HCT116 (cell line): ENCODE measurements at regions not wholly inside any gene's neighbourhood (a gene's known extent, or its start where the extent isn't known, plus 50 kb on each side); places are given as distances from the start of the nearest gene placed in this dataset.

ENCODE experiments used
- ATAC-seq: fragments of 200-7000 bp; cut with Tn5 transposase; 2 replicates; pipeline ENCODE4 v1.9.1; 2020; ENCODE audit warnings: mild to moderate bottlenecking, moderate library complexity
- BruUV-seq: library from RNA; stranded (reverse); fragments of 400-500 nt; replicated peaks from 2 replicates; lab custom pipeline; 2021; lab: Mats Ljungman, UMichigan
- CTCF ChIA-PET: fragments of 300-600 bp; sonication (Branson Sonifier 250); formaldehyde crosslinking; loops from one replicate; lab custom pipeline; 2021; ENCODE audit warnings: antibody characterized with exemption; lab: Charles Lee
- POLR2A ChIA-PET: fragments of 300-600, 350-600 bp; sonication (Branson Sonifier 250); formaldehyde crosslinking; loops from one replicate; lab custom pipeline; 2021; ENCODE audit warnings: antibody characterized with exemption; lab: Charles Lee
- RAD21 ChIA-PET, 2 experiments: fragments of 300-600 bp; sonication (Branson Sonifier 250); formaldehyde crosslinking; loops; one replicate each; lab custom pipeline; 2023; ENCODE audit warnings: low total read pairs in 2 of 2; ENCODE audit not compliant: uncharacterized antibody in 2 of 2, unreplicated experiment in 2 of 2, low non-redundant PET in 1 of 2; lab: Charles Lee
- DNase-seq: peaks from one replicate; pipeline ENCODE4 v3.0.0-alpha.2; 2010; ENCODE audit warnings: low read depth, low spot score
- H2AFZ ChIP-seq: fragments of 200-600 bp; shearing (Covaris generic), sonication (generic); 2 replicates; pipeline ENCODE4 v1.6.1; 2017; ENCODE audit warnings: low read depth, mixed run types, mixed read lengths, antibody characterized with exemption, low read length; ENCODE audit not compliant: poor library complexity, severe bottlenecking
- H3K27ac ChIP-seq: 2 replicates; pipeline ENCODE4 v1.5.1; 2012; ENCODE audit warnings: low read depth, low read length
- H3K27me3 ChIP-seq: fragments of 200-600 bp; sonication (generic); 2 replicates; pipeline ENCODE4 v1.6.1; 2016; ENCODE audit warnings: mixed run types, low read length, mixed read lengths; ENCODE audit not compliant: insufficient read depth
- H3K36me3 ChIP-seq, 2 experiments: fragments of 200-500 bp in 1 of 2; fragments of 200-600 bp in 1 of 2; sonication (Bioruptor generic) in 1 of 2; sonication (generic) in 1 of 2; 2 replicates each; pipeline versions ENCODE4 v1.5.1 to v1.6.1; 2014 to 2016; ENCODE audit warnings: low read length in 2 of 2, inconsistent platforms in 1 of 2, mixed read lengths in 1 of 2, mixed run types in 1 of 2; ENCODE audit not compliant: insufficient read depth in 2 of 2, control insufficient read depth in 1 of 2
- H3K4me1 ChIP-seq, 2 experiments: fragments of 200-600 bp in 1 of 2; sonication (generic) in 1 of 2; 2 replicates each; pipeline versions ENCODE4 v1.5.1 to v1.6.1; 2012 to 2017; ENCODE audit warnings: low read length in 2 of 2, inconsistent platforms in 1 of 2, mild to moderate bottlenecking in 1 of 2, mixed read lengths in 1 of 2, mixed run types in 1 of 2, moderate library complexity in 1 of 2; ENCODE audit not compliant: insufficient read depth in 2 of 2, control insufficient read depth in 1 of 2
- H3K4me2 ChIP-seq: fragments of 200-600 bp; sonication (generic); 2 replicates; pipeline ENCODE4 v1.6.1; 2017; ENCODE audit warnings: mixed run types, low read length, mixed read lengths
- H3K4me3 ChIP-seq, 2 experiments: fragments of 200-600 bp in 1 of 2; sonication (generic) in 1 of 2; replicated peaks in 1 of 2; 2 replicates each; pipeline ENCODE4 v1.5.1; 2011 to 2016; ENCODE audit warnings: low read length in 2 of 2, control low read depth in 1 of 2, low read depth in 1 of 2, mild to moderate bottlenecking in 1 of 2, mixed read lengths in 1 of 2, mixed run types in 1 of 2
- H3K79me2 ChIP-seq: fragments of 200-600 bp; sonication (generic); 2 replicates; pipeline ENCODE4 v1.6.1; 2017; ENCODE audit warnings: mild to moderate bottlenecking, mixed run types, low read length, moderate library complexity, mixed read lengths; ENCODE audit not compliant: insufficient read depth
- H3K9ac ChIP-seq: fragments of 200-600 bp; sonication (generic); 2 replicates; pipeline ENCODE4 v1.6.1; 2016; ENCODE audit warnings: low read length, mixed read lengths
- H3K9me2 ChIP-seq: fragments of 200-600 bp; sonication (generic), shearing (Covaris generic); 2 replicates; pipeline ENCODE4 v1.6.1; 2017; ENCODE audit warnings: mixed run types, mild to moderate bottlenecking, moderate library complexity; ENCODE audit not compliant: insufficient read depth
- H3K9me3 ChIP-seq, 2 experiments: fragments of 200-500 bp in 1 of 2; fragments of 200-600 bp in 1 of 2; sonication (Bioruptor generic) in 1 of 2; sonication (generic) in 1 of 2; 2 replicates each; pipeline ENCODE4 v1.6.1; 2014 to 2017; ENCODE audit warnings: low read length in 2 of 2, mixed read lengths in 2 of 2, inconsistent platforms in 1 of 2, low read depth in 1 of 2, mild to moderate bottlenecking in 1 of 2, mixed run types in 1 of 2, moderate library complexity in 1 of 2; ENCODE audit not compliant: control insufficient read depth in 1 of 2, insufficient read depth in 1 of 2
- H4K20me1 ChIP-seq: fragments of 200-600 bp; sonication (generic), shearing (Covaris generic); 2 replicates; pipeline ENCODE4 v1.6.1; 2017; ENCODE audit warnings: mixed run types, mild to moderate bottlenecking, moderate library complexity; ENCODE audit not compliant: insufficient read depth
- ATF3 ChIP-seq: IDR thresholded peaks from 2 replicates; pipeline ENCODE4 v1.6.1; 2012
- CEBPB ChIP-seq: IDR thresholded peaks from 2 replicates; pipeline ENCODE4 v1.6.1; 2012; ENCODE audit warnings: low read depth
- CTCF ChIP-seq, 3 experiments: fragments of 200-600 bp in 1 of 3; sonication (generic) in 1 of 3; IDR thresholded peaks in 2 of 3; conservative IDR thresholded peaks in 1 of 3; 2 replicates each; pipeline ENCODE4 v1.5.1; 2012 to 2017; ENCODE audit warnings: low read depth in 2 of 3, low read length in 2 of 3, antibody characterized with exemption in 1 of 3, borderline replicate concordance in 1 of 3, control low read depth in 1 of 3, mild to moderate bottlenecking in 1 of 3, mixed read lengths in 1 of 3, mixed run types in 1 of 3, moderate library complexity in 1 of 3; ENCODE audit not compliant: insufficient read depth in 1 of 3
- EZH2 ChIP-seq: fragments of 200-600 bp; sonication (generic); IDR thresholded peaks from 2 replicates; pipeline ENCODE4 v1.6.1; 2017; ENCODE audit warnings: antibody characterized with exemption, mixed run types
- EZH2phosphoT487 ChIP-seq: fragments of 200-600 bp; IDR thresholded peaks from 2 replicates; pipeline ENCODE4 v1.6.1; 2018; ENCODE audit warnings: antibody characterized with exemption, borderline replicate concordance
- FOSL1 ChIP-seq: IDR thresholded peaks from 2 replicates; pipeline ENCODE4 v1.6.1; 2012; ENCODE audit warnings: low read depth
- POLR2A ChIP-seq: IDR thresholded peaks from 2 replicates; pipeline ENCODE4 v1.7.0; 2011; ENCODE audit warnings: borderline replicate concordance; ENCODE audit not compliant: insufficient read depth, insufficient read length; ENCODE audit errors: extremely low read depth
- RAD21 ChIP-seq: IDR thresholded peaks from 2 replicates; pipeline ENCODE4 v1.6.1; 2012; ENCODE audit warnings: low read depth, mild to moderate bottlenecking
- REST ChIP-seq: IDR thresholded peaks from 2 replicates; pipeline ENCODE4 v1.6.1; 2012; ENCODE audit warnings: low read depth
- SP1 ChIP-seq: IDR thresholded peaks from 2 replicates; pipeline ENCODE4 v1.6.1; 2012; ENCODE audit warnings: low read depth
- TCF7L2 ChIP-seq: IDR thresholded peaks from 2 replicates; pipeline ENCODE4 v1.7.0; 2011; ENCODE audit warnings: borderline replicate concordance, inconsistent platforms; ENCODE audit not compliant: insufficient read depth, insufficient read length; ENCODE audit errors: extremely low read depth
- YY1 ChIP-seq: IDR thresholded peaks from 2 replicates; pipeline ENCODE4 v1.6.1; 2011; ENCODE audit warnings: low read length, low read depth, moderate library complexity, mild to moderate bottlenecking; ENCODE audit not compliant: insufficient replicate concordance; ENCODE audit errors: extremely low read depth
- ZNF274 ChIP-seq: fragments of 200-500 bp; sonication (Bioruptor generic); IDR thresholded peaks from 2 replicates; pipeline ENCODE4 v1.6.1; 2014; ENCODE audit warnings: mild to moderate bottlenecking, low read depth, low read length, inconsistent platforms
- intact Hi-C: fragments of 100-400 bp; cut with micrococcal nuclease; formaldehyde crosslinking; loops from 2 replicates; pipeline ENCODE4 v1.10.0; 2022
- TF ChIP-seq, protein P1 (sequence below): IDR thresholded peaks from 2 replicates; pipeline ENCODE4 v1.6.1; 2012

DNA sequence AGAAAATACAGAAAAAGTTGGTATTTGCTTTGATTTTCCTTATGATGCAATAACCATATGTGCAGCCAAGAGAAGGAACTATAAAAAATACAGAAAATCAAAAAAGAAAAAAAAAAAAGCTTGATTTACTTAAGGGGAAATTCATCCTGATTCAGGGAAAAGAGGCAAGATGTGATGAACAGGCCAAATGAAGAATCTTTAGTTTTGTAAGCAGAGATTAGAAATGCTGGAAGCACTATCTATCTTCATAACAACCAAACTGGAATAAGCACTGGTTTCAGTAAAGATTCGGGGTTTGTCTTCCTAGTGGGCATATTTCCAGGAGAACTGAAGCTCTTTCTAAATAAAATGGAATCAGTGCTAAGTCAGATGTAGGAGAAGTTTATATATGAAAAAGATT lies 82.9 kb upstream of the KCNIP4 start:
- Histone ChIP-seq H3K9ac (no peak overlapping the region), H3K9me2 (no peaks in the 10 kb centered on the region), H2AFZ (no peak overlapping the region), H3K4me2 (no peak overlapping the region), H3K79me2 (no peaks in the 10 kb centered on the region), H3K36me3 (no peaks in the 10 kb centered on the region), H3K9me3 (peaks cover 3% of the 10 kb centered on the region in 2 experiments; a peak in 1 of 4 replicates), H3K27ac (no peak overlapping the region), H3K4me3 (no peak overlapping the region), H3K27me3 (no peaks in the 10 kb centered on the region), H3K4me1 (no peaks in the 10 kb centered on the region), H4K20me1 (no peaks in the 10 kb centered on the region)
- ChIA-PET RAD21 (no interaction called here), CTCF (no interaction called here), POLR2A (no interaction called here)
- no peak for DNase-seq
- no peak for ATAC-seq
- intact Hi-C loops = no loop called here
- no peak for TF ChIP-seq EZH2
- TF ChIP-seq, protein P1, sequence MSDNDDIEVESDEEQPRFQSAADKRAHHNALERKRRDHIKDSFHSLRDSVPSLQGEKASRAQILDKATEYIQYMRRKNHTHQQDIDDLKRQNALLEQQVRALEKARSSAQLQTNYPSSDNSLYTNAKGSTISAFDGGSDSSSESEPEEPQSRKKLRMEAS = no peak
- TF ChIP-seq CEBPB = no peak
- no peak for TF ChIP-seq SP1
- no peak for TF ChIP-seq CTCF (IDR thresholded peaks at IDR 0.05 in 2 of 3, conservative IDR thresholded peaks at IDR 0.05 in 1 of 3; ENCODE audit: borderline replicate concordance in 1 of 3, insufficient read depth in 1 of 3, low read depth in 2 of 3, low read length in 2 of 3)
- TF ChIP-seq RAD21 = no peak
- no peak for TF ChIP-seq YY1
- BruUV-seq = no TSS peak

DNA sequence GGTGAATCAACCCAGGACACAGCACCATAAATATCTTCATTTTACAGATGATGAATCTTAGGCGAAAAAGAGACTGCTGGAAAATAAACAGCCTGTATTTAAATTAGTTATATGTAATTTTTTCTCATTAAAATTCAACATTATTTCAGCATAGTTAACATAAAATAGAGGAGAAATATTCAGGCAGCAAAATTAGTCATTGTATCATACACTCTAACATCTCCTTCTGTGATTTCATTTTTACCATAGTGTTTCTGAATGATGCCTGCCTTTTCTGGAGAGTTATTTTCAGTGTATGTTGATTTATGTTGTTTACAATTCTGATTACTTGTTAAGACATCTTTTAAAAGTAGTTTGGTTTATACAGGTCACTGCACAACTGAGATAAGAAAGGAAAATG lies 82.3 kb upstream of the KCNIP4 start:
- ChIA-PET CTCF (no interaction called here), POLR2A (no interaction called here), RAD21 (no interaction called here)
- Histone ChIP-seq H4K20me1 (no peaks in the 10 kb centered on the region), H3K9ac (no peak overlapping the region), H3K9me3 (peaks cover 3% of the 10 kb centered on the region in 2 experiments; a peak in 2 of 4 replicates), H3K27ac (no peak overlapping the region), H3K4me3 (no peak overlapping the region), H3K4me2 (no peak overlapping the region), H3K4me1 (no peaks in the 10 kb centered on the region), H3K79me2 (no peaks in the 10 kb centered on the region), H3K36me3 (no peaks in the 10 kb centered on the region), H2AFZ (no peak overlapping the region), H3K27me3 (no peaks in the 10 kb centered on the region), H3K9me2 (no peaks in the 10 kb centered on the region)
- intact Hi-C loops = no loop called here
- DNase-seq (no peak), ATAC-seq (no peak)
- BruUV-seq = no TSS peak
- TF ChIP-seq CEBPB = no peak
- TF ChIP-seq FOSL1 = no peak
- no peak for TF ChIP-seq REST
- TF ChIP-seq ATF3 = no peak
- TF ChIP-seq POLR2A = no peak
- no peak for TF ChIP-seq ZNF274
- TF ChIP-seq EZH2phosphoT487 = no peak
- TF ChIP-seq YY1 = no peak
- no peak for TF ChIP-seq TCF7L2
